ENCODE measurements at regions not wholly inside any gene's neighbourhood (a gene's known extent, or its start where the extent isn't known, plus 50 kb on each side); places are given as distances from the start of the nearest gene placed in this dataset.

- no peak for DNase-seq (ENCODE audit: low spot score)
Observed at GRCh38 chr3:113096188-113096892, 105.6 kb downstream of the GTPBP8 start.

GRCh38 chr3:113097960-113098447 is 107.2 kb downstream of the GTPBP8 start:
- DNase-seq (ENCODE audit: low spot score), result peak; percentile 65

- no peak for DNase-seq (ENCODE audit: low spot score)
Observed at GRCh38 chr3:113100063-113100462, 109.3 kb downstream of the GTPBP8 start.

GRCh38 chr3:113103588-113103987 is 107.8 kb upstream of the BOC start:
- no peak for DNase-seq (ENCODE audit: low spot score)

GRCh38 chr3:113104357-113105092 is 106.8 kb upstream of the BOC start:
- no peak for DNase-seq (ENCODE audit: low spot score)

GRCh38 chr3:113105093-113105449 is 106.3 kb upstream of the BOC start:
- peak; percentile 81 for DNase-seq (ENCODE audit: low spot score)

- DNase-seq (ENCODE audit: low spot score), result no peak
Observed at GRCh38 chr3:113105966-113106660, 105.2 kb upstream of the BOC start.

- peak; percentile 63 for DNase-seq (ENCODE audit: low spot score)
Observed at GRCh38 chr3:113110267-113110666, 101.1 kb upstream of the BOC start.

GRCh38 chr3:113111011-113111707 is 100.2 kb upstream of the BOC start:
- no peak for DNase-seq (ENCODE audit: low spot score)

GRCh38 chr3:113113361-113113760 is 98.0 kb upstream of the BOC start:
- DNase-seq (ENCODE audit: low spot score), result peak; percentile 68

- peak; percentile 98 for DNase-seq (ENCODE audit: low spot score)
Observed at GRCh38 chr3:113117511-113118234, 93.7 kb upstream of the BOC start.

GRCh38 chr3:113118336-113118735 is 93.0 kb upstream of the BOC start:
- DNase-seq (ENCODE audit: low spot score), result no peak

- no peak for DNase-seq (ENCODE audit: low spot score)
Observed at GRCh38 chr3:113124256-113124830, 87.0 kb upstream of the BOC start.

GRCh38 chr3:113125951-113126350 is 85.4 kb upstream of the BOC start:
- no peak for DNase-seq (ENCODE audit: low spot score)

- no peak for DNase-seq (ENCODE audit: low spot score)
Observed at GRCh38 chr3:113128386-113129015, 82.9 kb upstream of the BOC start.

- no peak for DNase-seq (ENCODE audit: low spot score)
Observed at GRCh38 chr3:113129168-113129567, 82.2 kb upstream of the BOC start.

GRCh38 chr3:113132571-113132996 is 78.8 kb upstream of the BOC start:
- DNase-seq (ENCODE audit: low spot score), result no peak

GRCh38 chr3:113133140-113133539 is 78.2 kb upstream of the BOC start:
- no peak for DNase-seq (ENCODE audit: low spot score)

GRCh38 chr3:113136071-113136470 is 75.3 kb upstream of the BOC start:
- DNase-seq (ENCODE audit: low spot score), result peak; percentile 50

- no peak for DNase-seq (ENCODE audit: low spot score)
Observed at GRCh38 chr3:113136544-113136943, 74.8 kb upstream of the BOC start.
